Fibroblast of lung (primary cell): ENCODE measurements at regions not wholly inside any gene's neighbourhood (a gene's known extent, or its start where the extent isn't known, plus 50 kb on each side); places are given as distances from the start of the nearest gene placed in this dataset.

Source experiments
- DNase-seq, 2 donors: peaks; one replicate each; pipeline versions ENCODE4 v3.0.0 to v3.0.0-alpha.2; 2010; ENCODE audit warnings: low read depth in 2 of 2
- H2AFZ ChIP-seq: 2 replicates; pipeline ENCODE4 v1.5.1; 2012; ENCODE audit warnings: low read length, control low read depth, inconsistent platforms
- H3K27ac ChIP-seq: 2 replicates; pipeline ENCODE4 v1.5.1; 2011; ENCODE audit warnings: low read length, control low read depth; ENCODE audit not compliant: insufficient read depth
- H3K27me3 ChIP-seq: 2 replicates; pipeline ENCODE4 v1.5.1; 2011; ENCODE audit warnings: mild to moderate bottlenecking, low read length; ENCODE audit not compliant: control insufficient read depth, insufficient read depth
- H3K36me3 ChIP-seq: 2 replicates; pipeline ENCODE4 v1.5.1; 2011; ENCODE audit warnings: low read length; ENCODE audit not compliant: control insufficient read depth, insufficient read depth
- H3K4me1 ChIP-seq: 2 replicates; pipeline ENCODE4 v1.5.1; 2011; ENCODE audit warnings: low read length; ENCODE audit not compliant: control insufficient read depth, insufficient read depth; ENCODE audit errors: extremely low read depth
- H3K4me2 ChIP-seq: 2 replicates; pipeline ENCODE4 v1.5.1; 2011; ENCODE audit warnings: low read length, control low read depth; ENCODE audit not compliant: insufficient read depth; ENCODE audit errors: extremely low read depth
- H3K4me3 ChIP-seq, 4 experiments: fragments of 200-600 bp in 1 of 4; sonication (generic) in 1 of 4; replicated peaks in 1 of 4; 2 replicates each; pipeline ENCODE4 v1.5.1; 2011 to 2016; ENCODE audit warnings: low read length in 4 of 4, low read depth in 3 of 4, mild to moderate bottlenecking in 3 of 4, control low read depth in 2 of 4, inconsistent platforms in 1 of 4, mixed read lengths in 1 of 4; ENCODE audit not compliant: insufficient read depth in 1 of 4; ENCODE audit errors: control extremely low read depth in 1 of 4
- H3K79me2 ChIP-seq: 2 replicates; pipeline ENCODE4 v1.5.1; 2012; ENCODE audit warnings: mild to moderate bottlenecking, low read length, inconsistent platforms; ENCODE audit not compliant: control insufficient read depth, insufficient read depth
- H3K9ac ChIP-seq: 2 replicates; pipeline ENCODE4 v1.5.1; 2011; ENCODE audit warnings: mild to moderate bottlenecking, low read length, control low read depth; ENCODE audit not compliant: insufficient read depth
- H3K9me3 ChIP-seq: 2 replicates; pipeline ENCODE4 v1.5.1; 2012; ENCODE audit warnings: low read depth, low read length; ENCODE audit not compliant: control insufficient read depth, insufficient read depth
- H4K20me1 ChIP-seq: 2 replicates; pipeline ENCODE4 v1.5.1; 2011; ENCODE audit warnings: low read length; ENCODE audit not compliant: control insufficient read depth, insufficient read depth; ENCODE audit errors: extremely low read depth
- CTCF ChIP-seq, 2 donors: IDR thresholded peaks in 1 of 2; conservative IDR thresholded peaks in 1 of 2; 1 replicate in 1 of 2; 2 replicates in 1 of 2; pipeline ENCODE4 v1.5.1; 2011 to 2012; ENCODE audit warnings: low read length in 2 of 2, control low read depth in 1 of 2, inconsistent platforms in 1 of 2, low read depth in 1 of 2, mild to moderate bottlenecking in 1 of 2
- EZH2 ChIP-seq: IDR thresholded peaks from 2 replicates; pipeline ENCODE4 v1.5.1; 2012; ENCODE audit warnings: low read length, control low read depth, mild to moderate bottlenecking; ENCODE audit errors: missing control alignments

DNA sequence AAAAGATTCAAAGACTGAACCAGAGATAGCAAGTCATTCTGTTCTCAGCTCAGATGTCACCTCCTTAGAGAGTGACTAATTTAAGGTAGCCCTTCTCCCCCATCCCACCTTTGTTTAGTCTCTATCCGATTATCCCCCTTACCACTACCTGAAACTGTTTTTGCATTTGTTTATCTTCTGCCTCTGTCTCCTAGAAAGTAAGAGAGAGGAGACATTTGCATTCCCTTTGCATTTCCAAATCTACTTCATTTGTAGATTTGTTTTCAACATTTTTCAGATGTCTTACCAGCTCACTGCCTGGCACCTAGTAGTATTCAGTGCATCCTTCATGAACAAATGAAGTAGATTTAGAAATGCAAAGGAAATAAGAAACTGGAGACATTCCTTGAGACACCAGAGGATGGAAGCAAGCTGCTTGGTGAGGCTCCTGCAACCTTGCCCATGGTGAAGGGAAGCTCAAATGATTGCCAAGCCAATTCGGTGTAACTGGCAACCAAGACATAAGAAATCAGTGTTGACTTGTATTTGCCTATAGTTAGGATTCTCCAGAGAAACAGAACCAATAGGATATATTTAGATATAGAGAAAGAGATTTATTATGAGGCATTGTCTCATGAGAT, 385.7 kb downstream of the STK39 start:
- Histone ChIP-seq H3K79me2 (no peaks in the 10 kb centered on the region), H3K4me3 (no peak overlapping the region), H3K9me3 (no peaks in the 10 kb centered on the region), H2AFZ (no peak overlapping the region), H3K9ac (no peak overlapping the region), H4K20me1 (no peaks in the 10 kb centered on the region), H3K27ac (no peak overlapping the region), H3K36me3 (no peaks in the 10 kb centered on the region), H3K4me2 (no peak overlapping the region), H3K4me1 (no peaks in the 10 kb centered on the region), H3K27me3 (no peaks in the 10 kb centered on the region)
- no peak for DNase-seq
- TF ChIP-seq EZH2, result no peak
- TF ChIP-seq CTCF (conservative IDR thresholded peaks at IDR 0.05 in 1 of 2, IDR thresholded peaks at IDR 0.05 in 1 of 2; ENCODE audit: low read depth in 1 of 2, low read length in 2 of 2), result no peak

- H3K36me3 ChIP-seq, result no peaks in the 10 kb centered on the region
- H3K9ac ChIP-seq, result no peak overlapping the region
- H4K20me1 ChIP-seq, result no peaks in the 10 kb centered on the region
- H3K4me1 ChIP-seq, result no peaks in the 10 kb centered on the region
- TF ChIP-seq EZH2, result no peak
- TF ChIP-seq CTCF (conservative IDR thresholded peaks at IDR 0.05 in 1 of 2, IDR thresholded peaks at IDR 0.05 in 1 of 2; ENCODE audit: low read depth in 1 of 2, low read length in 2 of 2), result no peak
- no peak overlapping the region for H3K27ac ChIP-seq
- H3K79me2 ChIP-seq, result no peaks in the 10 kb centered on the region
- no peak overlapping the region for H2AFZ ChIP-seq
- H3K4me3 ChIP-seq, result no peak overlapping the region
- H3K27me3 ChIP-seq, result no peaks in the 10 kb centered on the region
- DNase-seq, result no peak
- H3K4me2 ChIP-seq, result no peak overlapping the region
- no peaks in the 10 kb centered on the region for H3K9me3 ChIP-seq
Measured at GRCh38 chr2:167860082-167860481, 387.3 kb downstream of the STK39 start.

- no peak for DNase-seq
- TF ChIP-seq CTCF (conservative IDR thresholded peaks at IDR 0.05 in 1 of 2, IDR thresholded peaks at IDR 0.05 in 1 of 2; ENCODE audit: low read depth in 1 of 2, low read length in 2 of 2), result no peak
- no peak for TF ChIP-seq EZH2
- Histone ChIP-seq H3K4me3 (no peak overlapping the region), H3K4me2 (no peak overlapping the region), H3K4me1 (no peaks in the 10 kb centered on the region), H4K20me1 (no peaks in the 10 kb centered on the region), H3K79me2 (no peaks in the 10 kb centered on the region), H2AFZ (no peak overlapping the region), H3K9ac (no peak overlapping the region), H3K27ac (no peak overlapping the region), H3K27me3 (no peaks in the 10 kb centered on the region), H3K9me3 (no peaks in the 10 kb centered on the region), H3K36me3 (no peaks in the 10 kb centered on the region)
Measured at GRCh38 chr2:167859676-167860075, 387.7 kb downstream of the STK39 start.
